HG02852 (cell line): ENCODE measurements at regions not wholly inside any gene's neighbourhood (a gene's known extent, or its start where the extent isn't known, plus 50 kb on each side); places are given as distances from the start of the nearest gene placed in this dataset.

ENCODE experiments used
- ATAC-seq: cut with Tn5 transposase; IDR thresholded peaks from one replicate; pipeline ENCODE4 v1.9.1; 2021; ENCODE audit warnings: mild to moderate bottlenecking, moderate library complexity; ENCODE audit not compliant: unreplicated experiment

DNA sequence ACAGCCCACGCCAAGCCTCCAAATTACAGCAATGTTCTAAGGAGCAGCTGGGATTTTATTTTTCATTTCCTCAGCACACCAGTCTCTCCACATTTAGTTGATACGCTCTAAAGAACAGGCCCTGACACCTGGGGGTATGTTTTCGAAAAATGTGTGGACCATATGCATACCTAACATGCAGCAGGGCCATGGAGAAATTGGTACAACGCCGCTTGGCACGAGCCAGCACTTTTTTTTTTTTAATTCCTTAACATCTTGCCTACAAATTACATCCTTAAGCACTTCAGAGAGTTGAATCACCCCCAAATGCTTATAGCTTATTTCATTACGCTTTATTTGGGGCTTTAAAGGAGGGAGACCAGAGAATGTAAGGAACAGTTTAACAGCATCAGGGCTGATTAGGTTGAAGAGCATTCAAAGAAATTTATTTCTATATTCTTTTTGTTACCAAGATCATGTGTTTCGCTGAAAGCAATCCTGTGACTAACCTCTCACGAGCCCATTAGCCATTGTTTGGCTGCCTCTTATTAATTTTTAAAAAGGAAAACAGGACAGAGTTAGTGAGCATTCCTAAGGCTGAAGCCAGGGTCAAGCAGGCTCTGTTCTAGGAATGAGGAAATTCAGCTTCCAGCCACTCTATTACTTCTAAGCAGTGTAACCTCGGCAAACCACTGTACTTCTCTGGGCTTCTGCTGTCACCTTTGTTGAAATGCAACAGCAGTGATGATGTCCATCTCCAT, 173.8 kb downstream of the ACTL7B start:
- no peak for ATAC-seq

- ATAC-seq, result no peak
Observed at GRCh38 chr9:108680946-108681345, 174.8 kb downstream of the ACTL7B start.

DNA sequence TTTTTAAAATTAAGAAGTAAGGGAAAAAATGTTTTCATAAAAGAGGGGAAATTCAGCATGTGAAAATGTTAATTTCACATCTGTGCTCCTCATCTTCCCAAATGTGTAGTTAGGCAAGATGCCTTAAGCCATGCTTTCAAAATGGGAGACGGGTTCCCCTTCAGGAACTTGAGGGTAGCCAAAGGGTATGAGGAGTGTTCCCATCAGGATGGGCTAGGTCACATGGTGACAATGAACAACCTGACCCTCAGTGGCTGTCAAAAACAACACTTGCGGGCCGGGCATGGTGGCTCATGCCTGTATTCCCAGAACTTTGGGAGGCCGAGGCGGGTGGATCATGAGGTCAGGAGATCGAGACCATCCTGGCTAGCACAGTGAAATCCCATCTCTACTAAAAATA, 178.0 kb downstream of the ACTL7B start:
- ATAC-seq, result no peak

- ATAC-seq, result no peak
Observed at GRCh38 chr9:108676355-108676754, 179.4 kb downstream of the ACTL7B start.

DNA sequence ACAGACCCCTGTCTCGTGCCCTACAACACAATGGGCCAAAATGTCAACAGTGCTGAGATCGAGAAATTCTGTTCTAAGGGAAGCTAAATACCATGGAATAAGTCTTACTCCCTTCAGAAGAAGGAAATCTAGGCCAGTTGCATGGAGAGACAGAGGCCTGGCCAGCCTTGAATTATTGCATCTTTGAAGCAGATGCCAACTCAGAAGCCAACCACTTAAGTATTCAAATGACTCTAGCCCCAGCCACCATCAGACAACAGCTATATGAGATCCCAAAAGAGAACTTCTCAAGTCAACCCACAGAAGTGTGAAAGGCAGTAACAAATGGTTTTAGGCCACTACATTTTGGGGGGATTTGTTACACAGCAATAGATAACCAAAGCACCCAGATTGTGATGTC, 180.1 kb downstream of the ACTL7B start:
- ATAC-seq, result no peak

DNA sequence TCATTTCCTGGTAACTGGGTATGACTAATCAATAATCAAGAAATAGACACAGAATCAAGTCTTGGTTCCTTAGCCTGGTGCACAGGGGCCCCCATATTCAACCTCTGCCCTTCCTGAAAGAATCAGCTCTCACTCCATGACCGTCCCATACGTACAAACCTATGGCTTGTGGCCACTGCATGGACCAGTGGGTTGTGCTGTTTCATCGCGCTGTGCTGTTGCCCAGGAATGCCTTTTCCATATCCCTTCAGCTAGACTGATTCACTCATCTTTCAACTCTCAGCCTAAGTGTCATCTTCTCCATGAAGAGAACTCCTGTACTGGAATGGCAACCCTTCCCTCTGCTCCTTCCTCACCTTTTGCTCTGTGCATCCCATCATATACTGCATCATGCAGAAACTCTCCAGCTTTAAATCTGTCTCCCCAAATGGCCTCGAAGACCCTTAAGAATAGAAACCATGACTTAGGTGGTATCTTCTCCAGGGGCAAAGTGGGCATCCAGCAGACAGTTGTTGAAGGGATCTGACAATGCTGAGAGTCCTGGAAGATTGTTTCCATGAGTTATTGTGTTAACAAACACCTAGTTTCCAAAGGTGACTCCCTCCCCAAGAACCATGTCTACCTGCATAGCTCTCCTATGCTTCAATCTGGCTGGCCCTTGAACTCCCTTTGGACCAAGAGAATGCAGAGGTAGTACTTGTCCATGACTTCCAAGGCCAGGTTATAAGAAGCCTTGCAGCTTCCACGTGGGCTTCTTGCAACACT, 180.8 kb downstream of the ACTL7B start:
- ATAC-seq, result no peak

GRCh38 chr9:108673386-108673785, 182.4 kb downstream of the ACTL7B start:
- no peak for ATAC-seq

- no peak for ATAC-seq
Observed at GRCh38 chr9:108672475-108673190, 183.2 kb downstream of the ACTL7B start.

DNA sequence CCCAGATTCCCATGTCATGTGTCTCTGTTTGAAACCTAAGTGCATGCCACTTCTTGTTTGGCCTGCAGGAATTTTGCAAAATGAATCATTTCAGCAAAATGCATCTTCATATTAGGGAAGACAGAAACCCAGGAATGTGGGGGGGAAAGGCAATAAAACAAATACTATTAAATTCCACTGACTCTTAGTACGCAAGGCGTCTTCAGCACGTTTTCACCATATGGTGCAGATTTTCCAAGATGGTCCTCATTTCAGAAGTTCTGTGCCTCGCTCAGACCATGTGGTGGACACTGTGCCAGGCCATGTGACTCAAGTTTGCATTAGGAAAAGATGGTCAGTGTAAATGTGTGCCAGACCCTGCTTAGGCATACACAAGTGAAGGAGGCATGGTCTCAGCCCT, 184.0 kb downstream of the ACTL7B start:
- ATAC-seq, result no peak

DNA sequence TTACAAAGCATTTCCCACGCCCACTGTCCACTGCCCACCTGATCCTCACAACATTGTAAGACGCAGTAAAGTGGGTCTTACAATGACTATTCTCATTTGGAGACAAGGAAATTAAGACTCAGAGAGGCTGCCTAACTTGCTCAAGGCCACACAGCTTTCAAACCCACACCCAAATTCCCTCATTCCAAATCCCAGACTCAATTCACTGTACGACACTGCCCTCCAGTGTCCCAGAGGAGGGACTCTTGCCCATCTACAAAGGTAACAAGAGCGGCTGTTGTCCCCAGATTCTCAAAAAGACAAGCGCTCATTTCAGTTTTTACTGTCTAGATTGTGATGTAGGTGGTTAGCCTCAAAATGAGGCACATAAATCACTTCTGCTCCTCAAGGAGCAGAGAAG, 184.6 kb downstream of the ACTL7B start:
- no peak for ATAC-seq

DNA sequence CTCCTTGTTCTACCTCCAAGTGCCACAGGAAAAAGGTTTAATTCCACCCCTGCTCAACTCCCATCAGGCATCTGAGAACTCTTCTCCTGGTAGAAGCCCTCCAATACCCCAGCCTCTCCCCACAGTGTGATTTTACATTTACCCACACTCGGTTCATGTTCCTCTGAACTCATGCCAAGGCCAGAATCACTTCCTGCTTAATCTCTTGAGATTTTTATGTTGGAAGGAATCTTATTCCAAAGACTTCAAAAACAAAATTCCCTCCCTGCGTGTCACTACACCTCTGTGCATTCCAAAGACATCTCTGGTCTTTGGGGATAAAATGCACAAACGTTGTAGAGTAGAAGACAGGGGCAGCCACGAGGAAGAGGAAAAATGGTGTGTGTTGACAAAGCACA, 186.8 kb downstream of the ACTL7B start:
- no peak for ATAC-seq

DNA sequence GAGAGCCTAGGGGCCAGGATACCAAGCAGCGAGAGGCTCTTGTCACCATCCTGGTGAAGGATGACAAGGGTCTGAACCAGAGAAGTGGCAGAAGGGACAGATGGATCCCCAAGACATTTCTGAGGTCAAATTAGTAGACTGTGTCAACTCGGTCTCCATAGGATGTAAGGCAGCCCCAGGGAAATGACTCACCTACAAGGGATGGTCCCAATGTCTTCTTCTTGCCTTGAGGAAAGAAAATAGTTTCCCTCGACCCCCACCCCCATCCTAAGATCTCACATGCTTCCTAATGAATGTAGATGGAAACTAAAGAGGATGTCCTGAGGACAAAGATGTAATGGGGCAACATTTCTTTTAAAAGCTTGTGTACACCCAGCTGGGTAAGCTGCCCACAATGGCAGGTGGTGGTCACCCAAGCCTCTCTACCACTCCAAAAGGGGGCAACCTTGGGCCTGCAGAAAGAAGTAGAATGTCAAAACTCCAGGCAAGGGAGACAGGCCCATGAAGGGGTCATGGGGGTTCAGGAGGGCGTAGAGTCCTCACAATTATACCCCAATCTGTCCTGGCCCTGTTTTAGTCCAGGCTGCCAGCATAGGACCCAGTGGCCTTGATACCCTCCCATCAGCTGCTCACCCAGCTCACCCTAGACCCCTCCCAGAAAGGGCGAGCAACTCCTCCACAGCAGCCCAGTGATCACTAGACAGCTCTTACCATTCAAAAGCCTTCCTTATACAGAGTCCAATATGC, 187.4 kb downstream of the ACTL7B start:
- no peak for ATAC-seq

DNA sequence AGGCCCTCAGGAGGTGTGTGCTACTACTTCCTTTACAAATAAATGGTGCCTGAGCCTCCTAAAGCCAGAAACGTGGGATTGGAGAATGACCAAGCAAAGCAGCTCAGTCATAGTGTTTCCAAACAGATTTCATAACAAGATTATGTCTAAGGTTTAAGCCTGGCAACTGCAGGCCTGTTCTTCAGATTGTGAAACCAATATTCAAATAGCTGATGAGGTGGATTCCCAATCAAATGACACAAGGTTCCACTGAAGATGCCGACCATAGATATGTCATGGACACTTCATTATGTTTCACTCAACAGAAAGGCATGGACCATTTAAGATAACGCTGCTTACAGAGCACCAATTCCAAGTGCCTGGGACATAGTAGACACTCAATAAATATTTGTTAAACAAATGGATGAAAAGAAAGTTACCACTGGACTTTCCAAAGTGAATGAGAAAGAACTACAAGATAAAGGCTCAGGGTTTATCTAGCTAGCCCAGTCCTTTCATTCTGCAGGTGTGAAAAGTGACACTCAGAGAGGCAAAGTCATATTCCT, 189.5 kb downstream of the ACTL7B start:
- no peak for ATAC-seq

DNA sequence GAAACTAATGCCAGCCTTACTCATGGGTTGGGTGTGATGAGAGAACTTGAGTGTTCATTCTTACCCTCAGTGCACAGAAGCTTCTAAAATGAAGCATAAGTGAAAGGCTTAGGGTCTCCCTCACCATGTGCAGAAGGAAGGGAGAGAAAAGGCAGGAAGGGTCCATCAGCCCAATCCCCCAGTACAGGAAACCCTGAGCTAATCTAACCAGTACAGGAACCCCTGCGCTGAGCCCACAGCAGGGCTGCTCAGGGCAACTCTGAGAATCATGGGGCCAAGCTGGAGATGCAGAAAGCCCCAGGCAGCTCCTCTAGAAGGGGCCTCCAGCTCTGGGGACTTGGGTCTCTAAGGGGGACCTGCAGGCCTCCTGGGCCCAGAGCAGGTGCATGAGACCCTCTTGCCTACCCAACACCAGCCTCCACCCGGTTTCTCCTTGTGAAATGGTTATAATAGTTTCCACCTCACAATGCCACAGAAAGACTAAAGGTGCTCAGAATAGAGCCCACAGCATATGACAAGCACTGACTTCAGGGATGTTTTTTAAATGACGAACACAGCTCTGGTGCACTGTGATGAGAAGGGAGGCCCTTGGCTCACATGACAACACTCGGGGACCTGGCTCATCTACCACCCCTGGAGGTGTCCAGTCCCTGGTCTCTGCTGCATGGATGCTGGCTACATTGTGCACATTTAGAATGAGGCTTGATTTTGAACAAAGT, 190.1 kb downstream of the ACTL7B start:
- no peak for ATAC-seq

GRCh38 chr9:108664309-108665255, 191.2 kb downstream of the ACTL7B start:
- ATAC-seq, result no peak

DNA sequence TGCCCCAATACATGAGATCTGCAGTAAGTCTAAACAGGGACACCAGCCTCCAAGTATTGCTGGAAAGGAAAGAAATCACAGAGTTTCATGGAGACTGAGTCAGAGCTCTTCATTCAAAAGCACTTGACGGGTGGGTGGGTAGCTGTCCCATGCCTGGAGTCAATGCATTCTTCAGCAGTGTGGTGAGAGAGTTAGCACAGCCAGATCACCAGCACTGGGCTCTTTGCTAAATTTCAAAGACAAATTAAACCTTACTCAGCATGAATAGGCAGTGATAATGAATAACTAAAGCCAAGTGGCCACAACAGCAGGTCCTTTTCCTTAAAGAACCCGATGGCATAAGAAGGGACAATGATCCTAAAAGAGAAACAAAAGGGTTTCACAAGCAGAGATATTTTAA, 192.4 kb downstream of the ACTL7B start:
- ATAC-seq, result no peak

GRCh38 chr9:108662956-108663355, 192.8 kb downstream of the ACTL7B start:
- ATAC-seq, result no peak

DNA sequence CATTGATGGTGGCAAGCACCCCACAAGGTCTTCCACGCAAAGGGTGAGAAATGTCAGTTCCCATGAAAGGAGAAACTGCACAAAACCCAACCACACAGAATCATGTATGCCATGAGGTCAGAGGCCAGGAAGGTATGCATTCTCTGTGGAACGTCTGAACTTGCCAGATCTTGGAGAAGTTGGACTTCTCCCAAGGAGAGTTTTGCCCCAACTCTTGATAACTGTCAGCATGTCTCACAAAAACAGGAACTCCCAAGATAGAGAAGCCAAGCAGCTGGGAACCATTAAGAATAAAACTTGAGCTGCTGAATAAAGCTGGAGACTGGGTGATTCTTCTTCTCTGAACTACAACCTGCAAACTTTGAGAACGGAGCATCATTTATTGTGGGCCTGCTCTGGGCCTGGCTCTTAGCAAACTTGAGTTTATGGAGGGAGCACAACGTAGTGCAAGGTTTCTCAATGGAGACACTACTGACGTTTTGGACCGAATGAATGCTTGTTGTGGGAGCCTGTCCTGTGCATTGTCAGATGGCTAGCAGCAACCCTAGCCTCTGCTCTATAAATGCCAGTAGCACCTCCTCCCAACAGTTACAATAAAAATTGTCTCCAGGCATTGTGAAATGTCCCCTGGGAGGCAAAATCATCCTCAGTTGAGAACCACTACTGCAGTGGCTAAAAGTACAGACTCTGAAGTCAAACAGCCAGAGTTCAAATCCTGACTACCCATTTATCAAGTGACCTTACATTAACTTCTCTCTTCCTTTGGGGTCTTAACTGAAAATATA, 193.5 kb downstream of the ACTL7B start:
- ATAC-seq, result no peak
